Daoy (cell line): ENCODE measurements at regions not wholly inside any gene's neighbourhood (a gene's known extent, or its start where the extent isn't known, plus 50 kb on each side); places are given as distances from the start of the nearest gene placed in this dataset.
A peak's percentile ranks its signal among the peaks of the same experiment; 100 is the strongest.

Experiments used
- DNase-seq: peaks from one replicate; pipeline ENCODE4 v3.0.0-alpha.2; 2015; ENCODE audit warnings: low read depth

- peak; percentile 2 for DNase-seq
Observed at GRCh38 chr16:35492225-35492624, 2032.8 kb downstream of the TP53TG3F start.

- DNase-seq: no peak
Observed at GRCh38 chr16:35497399-35497798, 2038.0 kb downstream of the TP53TG3F start.

GRCh38 chr16:35506018-35506897 lies 2046.8 kb downstream of the TP53TG3F start:
- peak; percentile 46 for DNase-seq

- DNase-seq: no peak
Observed at GRCh38 chr16:35506898-35507194, 2047.4 kb downstream of the TP53TG3F start.

GRCh38 chr16:35510701-35511100 lies 2051.3 kb downstream of the TP53TG3F start:
- DNase-seq: no peak

GRCh38 chr16:35516551-35516950 lies 2057.1 kb downstream of the TP53TG3F start:
- no peak for DNase-seq

GRCh38 chr16:35516971-35517370 lies 2057.6 kb downstream of the TP53TG3F start:
- no peak for DNase-seq

GRCh38 chr16:35523991-35524390 lies 2064.6 kb downstream of the TP53TG3F start:
- no peak for DNase-seq

GRCh38 chr16:35525979-35526590 lies 2066.7 kb downstream of the TP53TG3F start:
- DNase-seq: no peak

GRCh38 chr16:35532576-35532975 lies 2073.2 kb downstream of the TP53TG3F start:
- no peak for DNase-seq

- no peak for DNase-seq
Observed at GRCh38 chr16:35533683-35534082, 2074.3 kb downstream of the TP53TG3F start.

- no peak for DNase-seq
Observed at GRCh38 chr16:35543486-35543885, 2084.1 kb downstream of the TP53TG3F start.

- DNase-seq: peak; percentile 2
Observed at GRCh38 chr16:35552763-35553162, 2093.4 kb downstream of the TP53TG3F start.

- no peak for DNase-seq
Observed at GRCh38 chr16:35557731-35558130, 2098.3 kb downstream of the TP53TG3F start.

- no peak for DNase-seq
Observed at GRCh38 chr16:35559911-35560636, 2100.7 kb downstream of the TP53TG3F start.

GRCh38 chr16:35560637-35560984 lies 2101.2 kb downstream of the TP53TG3F start:
- no peak for DNase-seq

GRCh38 chr16:35561346-35561745 lies 2101.9 kb downstream of the TP53TG3F start:
- no peak for DNase-seq

- DNase-seq: no peak
Observed at GRCh38 chr16:35562471-35562870, 2103.1 kb downstream of the TP53TG3F start.

- no peak for DNase-seq
Observed at GRCh38 chr16:35562919-35563318, 2103.5 kb downstream of the TP53TG3F start.

GRCh38 chr16:35564148-35564547 lies 2104.7 kb downstream of the TP53TG3F start:
- DNase-seq: no peak

- no peak for DNase-seq
Observed at GRCh38 chr16:35564889-35565288, 2105.5 kb downstream of the TP53TG3F start.

- DNase-seq: no peak
Observed at GRCh38 chr16:35565626-35566025, 2106.2 kb downstream of the TP53TG3F start.

- no peak for DNase-seq
Observed at GRCh38 chr16:35569413-35569812, 2110.0 kb downstream of the TP53TG3F start.
